ENCODE measurements at regions not wholly inside any gene's neighbourhood (a gene's known extent, or its start where the extent isn't known, plus 50 kb on each side); places are given as distances from the start of the nearest gene placed in this dataset.
A peak's percentile ranks its signal among the peaks of the same experiment; 100 is the strongest.

DNA sequence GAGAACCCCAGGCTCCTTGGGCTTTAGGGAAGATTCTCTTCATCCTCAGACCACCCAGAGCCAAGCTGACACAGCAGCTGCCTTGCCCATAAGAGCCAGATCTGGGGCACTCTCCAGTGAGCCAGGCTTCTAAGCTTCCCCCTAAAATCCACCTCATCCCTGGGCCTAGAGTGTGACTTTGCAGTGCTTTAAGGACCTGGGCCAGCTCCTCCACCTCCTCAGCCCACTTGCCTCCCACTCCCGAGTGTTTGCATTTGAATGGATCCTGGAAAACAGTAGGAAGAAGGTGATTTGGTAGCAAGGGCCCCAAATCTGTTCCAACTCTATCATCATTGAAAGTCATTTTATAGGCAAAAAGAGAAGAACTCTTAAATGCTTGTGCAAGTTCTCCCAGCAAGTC lies 108.7 kb upstream of the UBL3 start:
- DNase-seq (no peak), ATAC-seq (ENCODE audit: low read depth in 2 of 2) (no peak)
- Histone ChIP-seq H3K9me3 (ENCODE audit: control insufficient read depth in 2 of 2, low read length in 2 of 2) (no peaks in the 10 kb centered on the region), H3K27me3 (ENCODE audit: control insufficient read depth, insufficient read depth, low read length) (no peaks in the 10 kb centered on the region), H3K4me3 (ENCODE audit: low read depth, low read length) (no peak overlapping the region), H3K36me3 (ENCODE audit: control insufficient read depth, insufficient read depth, low read length) (no peaks in the 10 kb centered on the region), H3K4me1 (ENCODE audit: control insufficient read depth, insufficient read depth, low read length, poor library complexity, severe bottlenecking) (peaks cover 35% of the 10 kb centered on the region), H3K27ac (ENCODE audit: insufficient read depth, low read length, poor library complexity, severe bottlenecking) (no peak overlapping the region)
- Mint-ChIP-seq H3K9me3 (no peaks in the 10 kb centered on the region), H3K4me3 (peak overlapping the region in 3 of 4 donors; percentile 6 to 38 (median 33)), H3K36me3 (no peaks in the 10 kb centered on the region), H3K27me3 (no peaks in the 10 kb centered on the region), H3K27ac (peak overlapping the region in 2 of 3 donors; percentile 59 to 86), H3K4me1 (peaks cover 15 to 67% (median 49%) of the 10 kb centered on the region in 4 donors)

DNA sequence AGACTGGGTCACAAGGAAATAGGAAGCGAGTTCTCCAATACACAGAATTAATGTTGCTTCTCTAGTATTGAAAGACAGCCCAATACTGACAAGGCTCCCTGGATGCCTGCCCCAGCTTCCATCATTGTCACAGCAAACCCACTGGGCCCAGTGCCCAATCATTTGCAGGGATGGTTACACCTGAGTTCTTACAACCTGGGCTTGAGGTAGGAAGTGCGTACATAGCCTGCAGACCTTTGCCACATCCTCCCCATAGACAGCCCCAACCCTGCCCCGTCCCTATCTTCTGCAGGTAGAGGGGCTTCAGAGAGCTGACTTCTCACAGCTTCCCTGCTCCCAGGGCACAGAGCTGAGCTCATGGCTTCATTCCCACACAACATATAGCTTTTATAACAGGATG lies 108.1 kb upstream of the UBL3 start:
- H3K9me3 Mint-ChIP-seq: no peaks in the 10 kb centered on the region
- H3K27me3 Mint-ChIP-seq: no peaks in the 10 kb centered on the region
- no peak overlapping the region for H3K27ac ChIP-seq (ENCODE audit: insufficient read depth, low read length, poor library complexity, severe bottlenecking)
- ATAC-seq (ENCODE audit: low read depth in 2 of 2): peak; percentile 61 to 71
- no peaks in the 10 kb centered on the region for H3K36me3 Mint-ChIP-seq
- DNase-seq: peak in 2 of 3 donors; percentile 27 to 65
- peaks cover 19 to 73% (median 54%) of the 10 kb centered on the region in 4 donors for H3K4me1 Mint-ChIP-seq
- no peaks in the 10 kb centered on the region for H3K27me3 ChIP-seq (ENCODE audit: control insufficient read depth, insufficient read depth, low read length)
- peak overlapping the region in 2 of 3 donors; percentile 85 to 86 for H3K27ac Mint-ChIP-seq
- H3K4me3 Mint-ChIP-seq: peak overlapping the region in 3 of 4 donors; percentile 21 to 44 (median 22)
- H3K4me1 ChIP-seq (ENCODE audit: control insufficient read depth, insufficient read depth, low read length, poor library complexity, severe bottlenecking): peaks cover 41% of the 10 kb centered on the region
- no peaks in the 10 kb centered on the region for H3K36me3 ChIP-seq (ENCODE audit: control insufficient read depth, insufficient read depth, low read length)
- H3K9me3 ChIP-seq (ENCODE audit: control insufficient read depth in 2 of 2, low read length in 2 of 2): no peaks in the 10 kb centered on the region
- H3K4me3 ChIP-seq (ENCODE audit: low read depth, low read length): peak overlapping the region; percentile 24

DNA sequence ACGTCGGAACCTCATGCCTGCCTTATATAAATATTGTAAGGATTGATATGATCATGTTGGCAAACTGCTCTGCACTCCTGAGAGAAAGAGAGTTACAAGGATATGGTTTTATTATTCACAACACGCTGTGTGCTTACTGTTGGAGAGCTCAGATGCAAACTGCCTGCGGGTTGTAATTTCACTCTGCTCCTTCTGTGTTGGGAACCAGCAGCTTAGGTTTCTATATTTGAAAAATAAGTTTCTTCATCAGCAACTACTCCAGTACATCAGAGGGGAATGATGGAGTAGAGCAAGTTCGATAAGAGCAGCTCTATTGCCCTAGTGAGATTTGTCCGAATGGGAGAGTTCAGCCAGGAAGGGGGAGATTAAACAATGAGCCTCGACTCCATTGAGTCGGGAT lies 106.9 kb upstream of the UBL3 start:
- no peak overlapping the region for H3K4me3 ChIP-seq (ENCODE audit: low read depth, low read length)
- Mint-ChIP-seq H3K27ac (peak overlapping the region in 2 of 3 donors; percentile 37 to 38), H3K27me3 (no peaks in the 10 kb centered on the region), H3K9me3 (no peaks in the 10 kb centered on the region), H3K4me1 (peaks cover 20 to 81% (median 53%) of the 10 kb centered on the region in 4 donors), H3K36me3 (no peaks in the 10 kb centered on the region), H3K4me3 (no peak overlapping the region)
- DNase-seq (no peak), ATAC-seq (ENCODE audit: low read depth in 2 of 2) (no peak)
- peak overlapping the region; percentile 14 for H3K27ac ChIP-seq (ENCODE audit: insufficient read depth, low read length, poor library complexity, severe bottlenecking)
- no peaks in the 10 kb centered on the region for H3K36me3 ChIP-seq (ENCODE audit: control insufficient read depth, insufficient read depth, low read length)
- peaks cover 47% of the 10 kb centered on the region for H3K4me1 ChIP-seq (ENCODE audit: control insufficient read depth, insufficient read depth, low read length, poor library complexity, severe bottlenecking)
- no peaks in the 10 kb centered on the region for H3K27me3 ChIP-seq (ENCODE audit: control insufficient read depth, insufficient read depth, low read length)
- no peaks in the 10 kb centered on the region for H3K9me3 ChIP-seq (ENCODE audit: control insufficient read depth in 2 of 2, low read length in 2 of 2)

DNA sequence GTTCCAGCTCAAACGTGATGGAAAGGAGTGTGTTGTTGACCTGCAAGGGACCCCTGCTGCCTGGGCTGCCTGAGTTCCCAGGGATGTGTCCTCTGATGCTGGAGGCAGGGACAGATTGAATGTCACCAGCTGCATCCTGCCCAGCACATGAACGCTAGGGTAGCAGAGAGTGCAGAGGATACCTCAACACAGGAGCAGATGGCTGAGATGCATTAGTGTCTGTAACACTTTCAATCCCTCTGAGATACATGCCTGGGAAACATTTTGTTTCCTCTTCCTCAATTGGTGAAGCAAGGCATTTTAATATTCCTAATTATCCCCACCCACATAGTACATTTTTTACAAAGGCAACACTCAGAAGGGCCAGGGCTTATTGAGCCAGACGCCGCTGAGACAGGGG lies 106.4 kb upstream of the UBL3 start:
- Mint-ChIP-seq H3K27me3 (no peaks in the 10 kb centered on the region), H3K4me3 (peak overlapping the region in 1 of 4 donors; percentile 42), H3K36me3 (no peaks in the 10 kb centered on the region), H3K4me1 (peaks cover 25 to 82% (median 52%) of the 10 kb centered on the region in 4 donors), H3K9me3 (no peaks in the 10 kb centered on the region), H3K27ac (peak overlapping the region in 2 of 3 donors; percentile 37 to 38)
- no peak for DNase-seq
- no peaks in the 10 kb centered on the region for H3K36me3 ChIP-seq (ENCODE audit: control insufficient read depth, insufficient read depth, low read length)
- peaks cover 44% of the 10 kb centered on the region for H3K4me1 ChIP-seq (ENCODE audit: control insufficient read depth, insufficient read depth, low read length, poor library complexity, severe bottlenecking)
- no peaks in the 10 kb centered on the region for H3K9me3 ChIP-seq (ENCODE audit: control insufficient read depth in 2 of 2, low read length in 2 of 2)
- no peak overlapping the region for H3K27ac ChIP-seq (ENCODE audit: insufficient read depth, low read length, poor library complexity, severe bottlenecking)
- H3K4me3 ChIP-seq (ENCODE audit: low read depth, low read length): no peak overlapping the region
- no peaks in the 10 kb centered on the region for H3K27me3 ChIP-seq (ENCODE audit: control insufficient read depth, insufficient read depth, low read length)
- ATAC-seq (ENCODE audit: low read depth in 2 of 2): no peak

DNA sequence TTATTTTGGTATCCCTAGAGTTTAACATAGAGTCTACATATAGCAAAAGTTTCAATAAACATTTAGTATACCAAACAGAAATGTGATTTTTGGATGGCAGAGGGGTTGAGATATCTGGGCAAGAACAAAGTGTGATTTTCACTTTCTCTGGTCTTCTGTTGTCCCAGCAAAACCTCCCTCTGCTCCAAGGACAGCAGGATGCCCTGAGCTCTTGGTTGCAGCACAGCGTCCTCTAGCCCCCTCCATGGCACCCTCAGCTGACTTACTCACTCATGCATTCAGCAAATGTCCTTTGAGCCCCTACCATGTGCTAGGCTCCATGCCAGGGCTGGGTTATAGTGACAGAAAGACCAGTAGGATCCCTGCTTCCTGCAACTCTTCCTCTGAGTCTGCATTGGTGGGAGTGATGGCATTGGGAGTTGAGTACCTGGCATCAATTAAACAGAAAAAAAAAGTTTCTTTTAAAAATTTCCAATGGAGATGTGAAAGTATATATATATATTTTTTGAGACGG lies 104.8 kb upstream of the UBL3 start:
- no peaks in the 10 kb centered on the region for H3K27me3 Mint-ChIP-seq
- H3K4me1 ChIP-seq (ENCODE audit: control insufficient read depth, insufficient read depth, low read length, poor library complexity, severe bottlenecking): peaks cover 41% of the 10 kb centered on the region
- no peaks in the 10 kb centered on the region for H3K9me3 ChIP-seq (ENCODE audit: control insufficient read depth in 2 of 2, low read length in 2 of 2)
- H3K27me3 ChIP-seq (ENCODE audit: control insufficient read depth, insufficient read depth, low read length): no peaks in the 10 kb centered on the region
- no peaks in the 10 kb centered on the region for H3K9me3 Mint-ChIP-seq
- H3K36me3 Mint-ChIP-seq: no peaks in the 10 kb centered on the region
- H3K27ac Mint-ChIP-seq: peak overlapping the region; percentile 84 to 96 (median 95)
- no peak for DNase-seq
- H3K36me3 ChIP-seq (ENCODE audit: control insufficient read depth, insufficient read depth, low read length): no peaks in the 10 kb centered on the region
- H3K27ac ChIP-seq (ENCODE audit: insufficient read depth, low read length, poor library complexity, severe bottlenecking): peak overlapping the region; percentile 68
- peak overlapping the region; percentile 88 for H3K4me3 ChIP-seq (ENCODE audit: low read depth, low read length)
- H3K4me3 Mint-ChIP-seq: peak overlapping the region in 3 of 4 donors; percentile 84 to 93 (median 92)
- no peak for ATAC-seq (ENCODE audit: low read depth in 2 of 2)
- peaks cover 25 to 80% (median 51%) of the 10 kb centered on the region in 4 donors for H3K4me1 Mint-ChIP-seq

- DNase-seq (peak; percentile 17 to 86 (median 63)), ATAC-seq (ENCODE audit: low read depth in 2 of 2) (peak; percentile 76 to 85)
- Histone ChIP-seq H3K4me1 (ENCODE audit: control insufficient read depth, insufficient read depth, low read length, poor library complexity, severe bottlenecking) (peaks cover 41% of the 10 kb centered on the region), H3K4me3 (ENCODE audit: low read depth, low read length) (peak overlapping the region; percentile 88), H3K36me3 (ENCODE audit: control insufficient read depth, insufficient read depth, low read length) (no peaks in the 10 kb centered on the region), H3K9me3 (ENCODE audit: control insufficient read depth in 2 of 2, low read length in 2 of 2) (no peaks in the 10 kb centered on the region), H3K27me3 (ENCODE audit: control insufficient read depth, insufficient read depth, low read length) (no peaks in the 10 kb centered on the region), H3K27ac (ENCODE audit: insufficient read depth, low read length, poor library complexity, severe bottlenecking) (peak overlapping the region; percentile 68)
- H3K4me3 Mint-ChIP-seq: peak overlapping the region; percentile 84 to 93 (median 90)
- H3K36me3 Mint-ChIP-seq: peaks cover 3% of the 10 kb centered on the region
- H3K27me3 Mint-ChIP-seq: no peaks in the 10 kb centered on the region
- peaks cover 25 to 83% (median 47%) of the 10 kb centered on the region in 4 donors for H3K4me1 Mint-ChIP-seq
- no peaks in the 10 kb centered on the region for H3K9me3 Mint-ChIP-seq
- peak overlapping the region; percentile 84 to 96 (median 95) for H3K27ac Mint-ChIP-seq
Observed at GRCh38 chr13:29954082-29955028, 103.9 kb upstream of the UBL3 start.

- ATAC-seq (ENCODE audit: low read depth in 2 of 2): no peak
Observed at GRCh38 chr13:29953542-29953941, 103.1 kb upstream of the UBL3 start.

More at GRCh38 chr13:29953542-29953941, 103.1 kb upstream of the UBL3 start:
- Mint-ChIP-seq H3K36me3 (peaks cover 3% of the 10 kb centered on the region), H3K27me3 (no peaks in the 10 kb centered on the region), H3K4me3 (peak overlapping the region in 3 of 4 donors; percentile 84 to 92 (median 88)), H3K4me1 (peaks cover 22 to 76% (median 42%) of the 10 kb centered on the region in 4 donors), H3K27ac (peak overlapping the region; percentile 84 to 96 (median 95)), H3K9me3 (no peaks in the 10 kb centered on the region)
- Histone ChIP-seq H3K27me3 (ENCODE audit: control insufficient read depth, insufficient read depth, low read length) (no peaks in the 10 kb centered on the region), H3K36me3 (ENCODE audit: control insufficient read depth, insufficient read depth, low read length) (no peaks in the 10 kb centered on the region), H3K4me3 (ENCODE audit: low read depth, low read length) (peak overlapping the region; percentile 88), H3K9me3 (ENCODE audit: control insufficient read depth in 2 of 2, low read length in 2 of 2) (no peaks in the 10 kb centered on the region), H3K27ac (ENCODE audit: insufficient read depth, low read length, poor library complexity, severe bottlenecking) (peak overlapping the region; percentile 68), H3K4me1 (ENCODE audit: control insufficient read depth, insufficient read depth, low read length, poor library complexity, severe bottlenecking) (peaks cover 35% of the 10 kb centered on the region)
- no peak for DNase-seq

All from CD4-positive, CD25-positive, alpha-beta regulatory T cell (primary cell).